Neural cell (in vitro differentiated cells): ENCODE measurements at regions not wholly inside any gene's neighbourhood (a gene's known extent, or its start where the extent isn't known, plus 50 kb on each side); places are given as distances from the start of the nearest gene placed in this dataset.

Experiments used
- H2AFZ ChIP-seq: fragments of 200-600, 300-800 bp; sonication (generic), shearing (Covaris generic); 2 replicates; pipeline ENCODE4 v1.6.0; 2014; ENCODE audit warnings: low read depth, mild to moderate bottlenecking, antibody characterized with exemption, low read length, moderate library complexity
- H3F3A ChIP-seq: fragments of 200-600 bp; shearing (Covaris generic); 2 replicates; pipeline ENCODE4 v1.6.1; 2016; ENCODE audit warnings: mild to moderate bottlenecking, moderate library complexity, mixed read lengths, antibody characterized with exemption, low read length; ENCODE audit not compliant: insufficient read depth, poor library complexity, severe bottlenecking
- H3K27ac ChIP-seq: fragments of 200-600, 300-800 bp; sonication (generic), shearing (Covaris generic); 2 replicates; pipeline ENCODE4 v1.5.1; 2014; ENCODE audit warnings: mild to moderate bottlenecking, low read length, moderate library complexity
- H3K27me3 ChIP-seq: fragments of 300-800, 200-600 bp; sonication (generic), shearing (Covaris generic); 2 replicates; pipeline ENCODE4 v1.6.0; 2014; ENCODE audit warnings: mild to moderate bottlenecking, low read depth, low read length, moderate library complexity; ENCODE audit not compliant: insufficient read depth
- H3K36me3 ChIP-seq: fragments of 300-800, 200-600 bp; sonication (generic), shearing (Covaris generic); 2 replicates; pipeline ENCODE4 v1.5.1; 2014; ENCODE audit warnings: mild to moderate bottlenecking, antibody characterized with exemption, low read length, moderate library complexity; ENCODE audit not compliant: insufficient read depth
- H3K4me2 ChIP-seq: fragments of 300-800, 200-600 bp; sonication (generic), shearing (Covaris generic); 2 replicates; pipeline ENCODE4 v1.6.0; 2014; ENCODE audit warnings: mild to moderate bottlenecking, low read length
- H3K4me3 ChIP-seq: fragments of 300-800, 200-600 bp; sonication (generic), shearing (Covaris generic); 2 replicates; pipeline ENCODE4 v1.5.1; 2014; ENCODE audit warnings: mild to moderate bottlenecking, low read length, moderate library complexity
- H3K79me2 ChIP-seq: fragments of 200-600 bp; shearing (Covaris generic); replicated peaks from 2 replicates; pipeline ENCODE4 v1.6.0; 2014; ENCODE audit warnings: mild to moderate bottlenecking, low read length, moderate library complexity; ENCODE audit not compliant: insufficient read depth
- H3K9ac ChIP-seq: fragments of 300-800, 200-600 bp; sonication (generic), shearing (Covaris generic); 2 replicates; pipeline ENCODE4 v1.6.1; 2016; ENCODE audit warnings: mild to moderate bottlenecking, low read length, mixed read lengths
- H3K9me2 ChIP-seq: fragments of 200-600 bp; shearing (Covaris generic); 2 replicates; pipeline ENCODE4 v1.6.1; 2016; ENCODE audit warnings: mild to moderate bottlenecking, low read length, mixed read lengths; ENCODE audit not compliant: insufficient read depth
- H3K9me3 ChIP-seq: fragments of 200-600, 300-800 bp; sonication (generic), shearing (Covaris generic); 2 replicates; pipeline ENCODE4 v1.6.1; 2016; ENCODE audit warnings: mild to moderate bottlenecking, mixed run types, low read length, moderate library complexity, mixed read lengths
- H4K20me1 ChIP-seq: fragments of 200-600 bp; shearing (Covaris generic); 2 replicates; pipeline ENCODE4 v1.6.1; 2016; ENCODE audit warnings: mild to moderate bottlenecking, mixed run types; ENCODE audit not compliant: insufficient read depth
- CTCF ChIP-seq: fragments of 450-650 bp; IDR thresholded peaks from 2 replicates; pipeline ENCODE4 v1.5.1; 2014; ENCODE audit warnings: antibody characterized with exemption, mild to moderate bottlenecking, moderate library complexity; ENCODE audit not compliant: poor library complexity, severe bottlenecking
- EP300 ChIP-seq: fragments of 450-650 bp; conservative IDR thresholded peaks from 2 replicates; pipeline ENCODE4 v1.6.1; 2014; ENCODE audit warnings: antibody characterized with exemption, mild to moderate bottlenecking, moderate library complexity; ENCODE audit not compliant: poor library complexity, severe bottlenecking
- EZH2 ChIP-seq: fragments of 200-600, 300-800 bp; shearing (Covaris generic), sonication (generic); IDR thresholded peaks from 2 replicates; pipeline ENCODE4 v1.6.1; 2014; ENCODE audit warnings: antibody characterized with exemption, low read length, borderline replicate concordance, mild to moderate bottlenecking; ENCODE audit not compliant: insufficient read depth, poor library complexity, severe bottlenecking
- MXI1 ChIP-seq: fragments of 450-650 bp; conservative IDR thresholded peaks from 2 replicates; pipeline ENCODE4 v1.6.1; 2014; ENCODE audit warnings: antibody characterized with exemption, mild to moderate bottlenecking; ENCODE audit not compliant: poor library complexity, severe bottlenecking
- POLR2AphosphoS5 ChIP-seq: IDR thresholded peaks from 2 replicates; pipeline ENCODE4 v1.6.1; 2012
- RAD21 ChIP-seq: fragments of 450-650 bp; conservative IDR thresholded peaks from 2 replicates; pipeline ENCODE4 v1.6.1; 2014; ENCODE audit warnings: antibody characterized with exemption, mild to moderate bottlenecking, moderate library complexity
- REST ChIP-seq: IDR thresholded peaks from 2 replicates; pipeline ENCODE4 v1.6.1; 2012; ENCODE audit warnings: borderline replicate concordance
- SMC3 ChIP-seq: fragments of 450-650 bp; conservative IDR thresholded peaks from 2 replicates; pipeline ENCODE4 v1.6.1; 2014; ENCODE audit warnings: antibody characterized with exemption, mild to moderate bottlenecking, moderate library complexity; ENCODE audit not compliant: poor library complexity
- TAF1 ChIP-seq: IDR thresholded peaks from 2 replicates; pipeline ENCODE4 v1.6.1; 2012; ENCODE audit warnings: low read depth

- no peak for TF ChIP-seq EP300
- no peak for TF ChIP-seq POLR2AphosphoS5
- no peak for TF ChIP-seq RAD21
- no peak for TF ChIP-seq REST
- TF ChIP-seq TAF1, result no peak
- no peak for TF ChIP-seq MXI1
- no peak for TF ChIP-seq CTCF
- TF ChIP-seq EZH2, result no peak
- TF ChIP-seq SMC3, result no peak
- no peak overlapping the region for H3K4me2 ChIP-seq
- no peaks in the 10 kb centered on the region for H3K9me2 ChIP-seq
- H4K20me1 ChIP-seq, result no peaks in the 10 kb centered on the region
- no peak overlapping the region for H3K4me3 ChIP-seq
- H3K79me2 ChIP-seq, result no peaks in the 10 kb centered on the region
- no peaks in the 10 kb centered on the region for H3F3A ChIP-seq
- H3K9me3 ChIP-seq, result no peaks in the 10 kb centered on the region
- no peak overlapping the region for H3K9ac ChIP-seq
- no peak overlapping the region for H3K27ac ChIP-seq
- H3K36me3 ChIP-seq, result no peaks in the 10 kb centered on the region
- H2AFZ ChIP-seq, result no peak overlapping the region
- H3K27me3 ChIP-seq, result no peaks in the 10 kb centered on the region
Measured at GRCh38 chr6:115270953-115271352, 789.7 kb downstream of the FRK start.

GRCh38 chr6:115241373-115241772 lies 819.3 kb downstream of the FRK start:
- no peak overlapping the region for H3K4me2 ChIP-seq
- no peak overlapping the region for H3K27ac ChIP-seq
- H3F3A ChIP-seq, result no peaks in the 10 kb centered on the region
- H2AFZ ChIP-seq, result no peak overlapping the region
- TF ChIP-seq POLR2AphosphoS5 (no peak), MXI1 (no peak), CTCF (no peak), TAF1 (no peak), SMC3 (no peak), RAD21 (no peak), EP300 (no peak), REST (no peak), EZH2 (no peak)
- no peaks in the 10 kb centered on the region for H3K27me3 ChIP-seq
- H3K36me3 ChIP-seq, result no peaks in the 10 kb centered on the region
- H4K20me1 ChIP-seq, result no peaks in the 10 kb centered on the region
- H3K79me2 ChIP-seq, result no peaks in the 10 kb centered on the region
- H3K9ac ChIP-seq, result no peak overlapping the region
- H3K4me3 ChIP-seq, result no peak overlapping the region
- H3K9me2 ChIP-seq, result no peaks in the 10 kb centered on the region
- no peaks in the 10 kb centered on the region for H3K9me3 ChIP-seq
